ENCODE measurements at regions not wholly inside any gene's neighbourhood (a gene's known extent, or its start where the extent isn't known, plus 50 kb on each side); places are given as distances from the start of the nearest gene placed in this dataset.

GRCh38 chr1:195894411-195894810 lies 713.8 kb downstream of the KCNT2 start:
- TF ChIP-seq POLR2A (IDR thresholded peaks at IDR 0.05; ENCODE audit: low read depth, low read length) (no peak), POLR2AphosphoS5 (IDR thresholded peaks at IDR 0.05; ENCODE audit: insufficient read depth, low read depth, low read length) (no peak)
- intact Hi-C loops (cut with micrococcal nuclease) (no loop called here), dilution Hi-C loops (cut with MboI; ENCODE audit: extremely low pct_ligation_motif_present, low sequenced_read_pairs) (no loop called here)
- Histone ChIP-seq H3K4me1 (ENCODE audit: control insufficient read depth, extremely low read depth, insufficient read depth, low read length) (no peaks in the 10 kb centered on the region), H3K27ac (ENCODE audit: insufficient read depth, low read depth, low read length) (no peak overlapping the region), H3K9me3 (replicated peaks; ENCODE audit: control insufficient read depth, insufficient read depth, low read length) (no peaks in the 10 kb centered on the region), H3K4me2 (ENCODE audit: insufficient read depth, low read length) (no peak overlapping the region), H2AFZ (ENCODE audit: low read depth, low read length) (no peak overlapping the region), H4K20me1 (replicated peaks; ENCODE audit: control insufficient read depth, extremely low read depth, insufficient read depth, low read length) (no peaks in the 10 kb centered on the region), H3K36me3 (ENCODE audit: control insufficient read depth in 2 of 2, extremely low read depth in 1 of 2, insufficient read depth in 2 of 2, low read length in 2 of 2) (no peaks in the 10 kb centered on the region), H3K27me3 (ENCODE audit: control insufficient read depth in 2 of 2, insufficient read depth in 2 of 2, low read length in 2 of 2) (no peaks in the 10 kb centered on the region), H3K9me1 (replicated peaks; ENCODE audit: control insufficient read depth, extremely low read depth, insufficient read depth, low read length) (no peaks in the 10 kb centered on the region), H3K9ac (replicated peaks; ENCODE audit: extremely low read depth, insufficient read depth, low read length) (no peak overlapping the region), H3K4me3 (replicated peaks in 1 of 3; ENCODE audit: insufficient read depth in 1 of 3, low read depth in 1 of 3, low read length in 3 of 3) (no peak overlapping the region), H3K79me2 (ENCODE audit: control insufficient read depth, insufficient read depth, low read length) (no peaks in the 10 kb centered on the region)
- DNase-seq (ENCODE audit: low read depth, low spot score) (peak; percentile 28), FAIRE-seq (no peak)
- CTCF ChIA-PET = no interaction called here
- BruUV-seq (replicated peaks) = no TSS peak
- POLR2A ChIA-PET = no interaction called here

DNA sequence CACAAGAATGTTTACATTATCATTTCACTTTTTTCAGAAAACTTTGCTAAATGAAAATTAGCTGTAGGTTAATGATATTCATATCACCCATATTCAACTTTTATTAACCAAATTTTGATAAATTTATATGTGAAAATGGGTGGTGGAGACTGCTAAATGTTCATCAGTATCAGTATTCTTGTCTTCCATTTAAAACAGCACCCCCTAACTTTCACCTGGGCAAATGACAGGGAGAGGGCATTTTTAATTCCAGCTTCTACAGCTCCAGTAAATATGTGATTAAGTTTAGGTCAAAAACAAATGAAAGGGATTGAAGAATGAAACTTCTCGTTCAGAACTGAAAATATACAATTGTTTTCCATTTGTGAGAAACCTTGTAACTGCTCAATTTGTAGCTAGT lies 722.2 kb downstream of the KCNT2 start:
- DNase-seq (ENCODE audit: low read depth, low spot score) (no peak), FAIRE-seq (no peak)
- CTCF ChIA-PET = no interaction called here
- Histone ChIP-seq H3K27ac (ENCODE audit: insufficient read depth, low read depth, low read length) (no peak overlapping the region), H3K4me2 (ENCODE audit: insufficient read depth, low read length) (no peak overlapping the region), H3K9me3 (replicated peaks; ENCODE audit: control insufficient read depth, insufficient read depth, low read length) (no peaks in the 10 kb centered on the region), H3K27me3 (ENCODE audit: control insufficient read depth in 2 of 2, insufficient read depth in 2 of 2, low read length in 2 of 2) (no peaks in the 10 kb centered on the region), H2AFZ (ENCODE audit: low read depth, low read length) (no peak overlapping the region), H3K4me3 (replicated peaks in 1 of 3; ENCODE audit: insufficient read depth in 1 of 3, low read depth in 1 of 3, low read length in 3 of 3) (no peak overlapping the region), H4K20me1 (replicated peaks; ENCODE audit: control insufficient read depth, extremely low read depth, insufficient read depth, low read length) (no peaks in the 10 kb centered on the region), H3K36me3 (ENCODE audit: control insufficient read depth in 2 of 2, extremely low read depth in 1 of 2, insufficient read depth in 2 of 2, low read length in 2 of 2) (no peaks in the 10 kb centered on the region), H3K9me1 (replicated peaks; ENCODE audit: control insufficient read depth, extremely low read depth, insufficient read depth, low read length) (no peaks in the 10 kb centered on the region), H3K9ac (replicated peaks; ENCODE audit: extremely low read depth, insufficient read depth, low read length) (no peak overlapping the region), H3K4me1 (ENCODE audit: control insufficient read depth, extremely low read depth, insufficient read depth, low read length) (no peaks in the 10 kb centered on the region), H3K79me2 (ENCODE audit: control insufficient read depth, insufficient read depth, low read length) (no peaks in the 10 kb centered on the region)
- dilution Hi-C loops (cut with MboI; ENCODE audit: extremely low pct_ligation_motif_present, low sequenced_read_pairs) (no loop called here), intact Hi-C loops (cut with micrococcal nuclease) (no loop called here)
- POLR2A ChIA-PET = no interaction called here
- BruUV-seq (replicated peaks) = no TSS peak
- no peak for TF ChIP-seq MAX (IDR thresholded peaks at IDR 0.05; ENCODE audit: insufficient read depth, insufficient read length)
- no peak for TF ChIP-seq POLR2A (IDR thresholded peaks at IDR 0.05; ENCODE audit: low read depth, low read length)
- no peak for TF ChIP-seq EZH2 (IDR thresholded peaks at IDR 0.05; ENCODE audit: borderline replicate concordance, low read depth, low read length, severe bottlenecking)
- no peak for TF ChIP-seq JUN (IDR thresholded peaks at IDR 0.05; ENCODE audit: borderline replicate concordance, insufficient read depth, insufficient read length, low read depth)
